Stimulated activated CD4-positive, alpha-beta T cell treated with anti-CD3 and anti-CD28 coated beads, TNF-alpha, amount 100 ng/mL, for 48 hours (primary cell): ENCODE measurements at regions not wholly inside any gene's neighbourhood (a gene's known extent, or its start where the extent isn't known, plus 50 kb on each side); places are given as distances from the start of the nearest gene placed in this dataset.

ENCODE experiments used
- DNase-seq, 3 donors: peaks; one replicate each; pipeline ENCODE4 v3.0.0-alpha.2; 2020; ENCODE audit warnings: low read depth in 3 of 3

- no peak for DNase-seq
These were observed 332.8 kb downstream of the SEC23A start for GRCh38 chr14:38770251-38770650.

DNA sequence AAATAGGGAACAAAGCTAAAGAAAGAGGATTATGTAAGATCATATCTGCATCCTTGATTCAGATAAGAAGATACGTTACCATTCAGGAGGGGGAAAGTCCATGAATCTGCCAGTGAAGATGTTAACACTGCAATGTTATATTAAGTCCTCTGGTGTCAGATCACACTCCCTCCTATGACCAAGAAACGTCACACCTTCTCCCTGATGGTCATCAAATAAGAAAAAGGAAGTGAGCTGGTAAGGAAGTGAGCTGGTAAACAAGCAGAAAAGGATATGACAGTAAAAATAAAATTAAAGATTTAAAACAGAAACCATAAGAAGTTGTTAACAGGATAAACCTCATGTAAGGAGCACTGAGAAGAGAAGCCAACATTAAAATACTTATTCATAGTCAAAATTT is 340.2 kb downstream of the SEC23A start:
- DNase-seq = no peak

DNA sequence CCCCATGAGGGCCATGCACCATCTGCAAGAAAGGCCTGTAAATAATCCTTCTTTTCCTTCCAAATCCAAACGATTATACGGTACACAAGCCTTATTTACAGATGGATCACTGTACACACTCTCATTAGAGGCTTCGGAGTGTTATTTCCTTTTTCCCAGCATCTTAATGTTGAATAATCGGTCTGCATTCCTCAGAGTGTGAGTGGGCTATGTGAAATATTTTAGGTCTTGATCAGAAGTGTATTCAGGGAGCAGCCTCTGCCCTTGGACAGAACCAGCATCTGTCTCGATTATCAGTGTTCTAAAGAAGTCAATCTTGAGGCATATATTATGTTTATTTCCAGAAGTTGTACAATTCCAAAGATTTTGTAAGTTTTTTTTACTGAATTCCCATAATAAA is 340.6 kb downstream of the SEC23A start:
- no peak for DNase-seq

GRCh38 chr14:38761033-38761432 is 342.0 kb downstream of the SEC23A start:
- no peak for DNase-seq

- no peak for DNase-seq
These were observed 344.4 kb downstream of the SEC23A start for GRCh38 chr14:38758661-38759060.

DNA sequence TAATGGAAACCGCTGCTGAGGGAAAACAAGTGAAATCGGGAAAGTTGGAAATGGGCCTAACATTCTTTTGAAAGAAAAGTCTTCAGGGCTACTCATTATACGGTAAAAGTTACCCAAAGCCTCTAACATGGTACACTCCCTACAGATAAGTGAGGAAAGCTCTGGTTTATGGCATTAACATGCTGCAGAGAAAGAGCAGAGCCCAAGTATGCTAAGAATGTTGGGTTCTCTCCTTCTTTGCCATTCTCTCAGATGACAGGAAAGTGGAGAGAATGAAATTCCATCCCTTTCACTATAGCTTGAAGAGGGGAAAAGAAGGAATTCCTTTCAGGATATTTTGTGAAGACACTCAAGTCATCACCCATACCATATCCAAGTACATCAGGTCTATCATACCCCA is 348.0 kb downstream of the SEC23A start:
- DNase-seq = no peak

DNA sequence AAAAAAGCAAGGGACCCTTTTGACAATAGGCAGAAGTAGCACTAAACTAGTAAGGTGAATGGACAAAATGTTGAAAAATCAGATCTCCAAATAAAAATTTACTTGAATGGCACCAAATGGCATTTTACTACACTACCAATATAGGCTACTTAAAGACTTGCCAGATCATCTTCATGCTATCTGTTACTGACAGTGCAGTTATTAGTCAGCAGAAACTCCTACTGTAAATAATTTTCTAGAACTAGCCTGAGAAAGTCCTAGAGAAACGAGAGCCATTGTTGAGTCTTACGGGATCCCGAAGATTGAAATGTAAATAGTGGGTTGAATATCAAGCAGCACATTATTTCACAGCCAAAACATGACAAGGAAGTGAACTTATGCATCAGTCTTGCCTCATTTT is 350.3 kb downstream of the SEC23A start:
- no peak for DNase-seq

- no peak for DNase-seq
These were observed 350.7 kb downstream of the SEC23A start for GRCh38 chr14:38752341-38752740.

DNA sequence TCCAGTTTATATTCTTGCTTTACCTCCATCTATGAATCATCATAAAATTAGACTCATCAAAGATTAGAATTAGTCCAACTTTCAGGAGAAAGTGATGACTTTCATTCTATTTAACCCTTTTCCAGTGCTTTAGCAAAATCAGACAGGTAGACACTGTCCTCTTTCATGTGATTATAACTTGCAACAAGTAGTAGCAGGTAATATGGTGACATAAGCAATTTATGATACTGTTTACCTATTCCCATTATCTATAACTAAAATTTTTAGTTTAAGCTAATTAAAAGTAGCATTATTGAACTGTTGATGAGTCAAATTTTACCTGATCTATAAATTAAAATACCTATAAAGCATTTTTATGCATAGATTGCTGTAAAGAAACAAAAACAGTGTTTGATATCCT is 351.6 kb downstream of the SEC23A start:
- DNase-seq = no peak

- DNase-seq = no peak
These were observed 353.1 kb downstream of the SEC23A start for GRCh38 chr14:38749936-38750335.

DNA sequence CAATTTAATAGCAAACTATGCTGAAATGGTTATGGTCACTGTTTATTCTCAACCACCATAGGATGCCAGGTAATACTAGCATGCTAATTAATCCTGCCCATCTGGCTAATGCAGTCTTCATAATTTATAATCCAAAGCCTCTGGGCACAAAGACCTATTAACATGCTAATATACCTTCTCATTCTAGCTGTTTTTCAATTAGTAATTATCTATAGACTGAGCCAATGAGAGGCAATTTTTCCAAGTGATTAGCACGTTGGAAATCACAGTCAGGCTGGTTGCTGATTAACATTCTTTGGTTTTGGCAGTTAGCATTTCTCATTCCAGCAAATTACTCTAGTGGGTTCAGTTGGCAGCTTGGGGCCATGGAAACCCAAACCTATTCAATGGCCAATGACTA is 357.2 kb downstream of the SEC23A start:
- no peak for DNase-seq

DNA sequence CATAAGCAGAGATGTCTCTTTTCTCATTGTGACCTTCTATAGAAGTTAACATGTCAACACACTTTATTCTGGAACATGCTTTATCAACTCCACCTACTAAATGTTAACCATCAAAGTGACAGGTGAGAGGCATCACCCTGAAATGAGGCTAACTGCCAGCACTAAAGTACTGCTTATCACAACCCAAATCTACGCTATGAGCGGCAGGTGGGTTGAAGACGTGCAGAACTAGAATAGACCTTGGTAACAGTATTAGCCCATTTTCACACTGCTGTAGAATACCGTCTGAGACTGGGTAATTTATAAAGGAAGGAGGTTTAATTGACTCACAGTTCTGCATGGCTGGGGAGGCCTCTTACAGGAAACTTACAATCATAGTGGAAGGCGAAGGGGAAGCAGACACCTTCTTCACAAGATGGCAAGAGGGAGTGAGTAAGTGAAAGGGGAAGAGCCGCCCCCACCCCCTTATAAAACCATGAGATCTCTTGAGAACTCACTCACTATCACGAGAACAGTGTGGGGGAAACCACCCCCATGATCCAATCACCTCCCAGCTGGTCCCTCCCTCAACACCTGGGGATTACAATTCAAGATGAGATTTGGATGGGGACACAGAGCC is 359.0 kb downstream of the SEC23A start:
- no peak for DNase-seq

GRCh38 chr14:38737686-38738407 is 365.2 kb downstream of the SEC23A start:
- DNase-seq = no peak

GRCh38 chr14:38735005-38735404 is 368.0 kb downstream of the SEC23A start:
- no peak for DNase-seq

- DNase-seq = no peak
These were observed 371.1 kb downstream of the SEC23A start for GRCh38 chr14:38731962-38732361.

- no peak for DNase-seq
These were observed 372.6 kb downstream of the SEC23A start for GRCh38 chr14:38730420-38730819.

- DNase-seq = no peak
These were observed 375.3 kb downstream of the SEC23A start for GRCh38 chr14:38727731-38728130.

DNA sequence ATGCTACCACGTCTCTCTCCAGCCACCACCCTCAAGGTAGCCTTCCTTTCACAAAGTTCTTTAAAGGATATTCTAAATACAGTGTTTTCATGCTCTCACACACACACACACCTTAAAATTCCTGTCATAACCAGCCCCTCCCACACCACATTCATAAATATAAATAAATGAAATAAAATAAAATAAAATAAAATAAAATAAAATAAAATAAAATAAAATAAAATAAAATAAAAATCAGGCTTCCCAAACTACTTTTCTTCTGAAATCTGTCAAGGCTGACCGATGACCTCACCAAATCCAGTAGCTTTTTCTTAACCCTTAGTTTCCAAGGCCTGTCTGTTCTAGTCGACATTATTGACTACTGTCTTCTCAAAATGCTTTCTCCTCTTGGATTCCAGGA is 378.4 kb downstream of the SEC23A start:
- DNase-seq = no peak

GRCh38 chr14:38723959-38724358 is 379.1 kb downstream of the SEC23A start:
- DNase-seq = no peak

GRCh38 chr14:38723277-38723676 is 379.8 kb downstream of the SEC23A start:
- DNase-seq = no peak

DNA sequence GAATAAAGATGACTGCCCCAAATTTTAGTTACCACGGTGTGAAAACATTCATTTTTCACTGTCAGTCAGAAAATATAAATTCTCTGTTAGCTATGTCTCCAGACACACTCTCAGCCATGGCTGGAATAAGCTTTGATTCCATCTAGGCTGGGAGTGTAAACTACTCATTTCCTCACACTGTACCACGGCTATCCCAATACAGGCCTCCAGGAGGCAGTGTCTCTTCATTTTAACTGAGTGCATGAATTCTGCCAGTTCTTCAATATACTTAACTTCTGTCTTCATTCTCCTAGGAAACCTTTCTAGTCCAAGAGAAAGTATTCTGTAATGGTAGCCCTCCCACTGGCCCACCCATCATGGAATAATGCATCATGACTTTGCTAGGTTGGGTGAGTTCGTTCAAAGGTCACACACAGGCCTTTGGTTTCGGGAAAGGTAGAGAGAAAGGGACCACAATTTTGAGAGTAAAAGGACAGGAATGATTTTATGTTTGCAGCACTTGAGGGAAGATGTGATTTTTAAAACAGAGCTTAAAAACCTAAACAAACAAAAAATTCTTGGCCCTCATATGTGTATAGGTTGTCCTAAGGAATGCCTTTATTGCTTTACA is 381.1 kb downstream of the SEC23A start:
- DNase-seq = peak in 2 of 3 donors; percentile 6 to 18

GRCh38 chr14:38718519-38718918 is 384.5 kb downstream of the SEC23A start:
- DNase-seq = no peak

- no peak for DNase-seq
These were observed 386.1 kb downstream of the SEC23A start for GRCh38 chr14:38716926-38717325.
